ENCODE measurements at regions not wholly inside any gene's neighbourhood (a gene's known extent, or its start where the extent isn't known, plus 50 kb on each side); places are given as distances from the start of the nearest gene placed in this dataset.

- TF ChIP-seq CTCF (conservative IDR thresholded peaks at IDR 0.05; ENCODE audit: low read length), result no peak
- TF ChIP-seq EZH2phosphoT487 (IDR thresholded peaks at IDR 0.05; ENCODE audit: borderline replicate concordance), result no peak
Measured at GRCh38 chr22:47586038-47586437, 823.6 kb downstream of the TBC1D22A start.
